T-helper 9 cell (primary cell): ENCODE measurements at regions not wholly inside any gene's neighbourhood (a gene's known extent, or its start where the extent isn't known, plus 50 kb on each side); places are given as distances from the start of the nearest gene placed in this dataset.

Source experiments
- DNase-seq: peaks from one replicate; pipeline ENCODE4 v3.0.0-alpha.2; 2020

DNA sequence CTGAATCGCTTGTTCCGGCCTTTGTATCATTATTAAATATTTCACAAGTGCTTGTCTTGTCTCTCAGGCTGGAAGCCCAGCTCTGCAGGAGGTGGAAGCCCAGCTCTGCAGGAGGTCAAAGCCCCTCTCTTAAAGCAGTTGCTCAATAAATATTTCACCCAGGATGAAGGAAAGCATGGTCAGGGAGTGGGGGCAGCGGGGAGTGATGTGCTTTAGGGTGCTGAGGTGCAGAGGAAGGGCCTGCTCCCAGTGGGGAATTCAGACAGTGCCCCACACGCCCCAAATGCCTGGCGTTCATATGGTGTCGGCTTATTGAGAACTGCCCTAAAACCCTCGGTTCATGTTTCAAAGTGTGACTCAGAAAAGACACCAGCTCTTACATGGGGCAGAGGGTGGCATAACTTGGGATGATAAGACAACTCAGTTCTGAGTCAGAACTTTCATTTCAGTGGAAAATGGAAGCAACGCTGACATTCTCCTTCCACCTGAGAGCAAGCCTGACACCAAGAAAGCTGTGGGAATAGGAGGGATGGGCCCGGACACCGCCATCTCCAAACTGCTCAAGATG lies 114.3 kb upstream of the DAP start:
- no peak for DNase-seq

GRCh38 chr5:10874541-10874940 lies 113.5 kb upstream of the DAP start:
- no peak for DNase-seq

DNA sequence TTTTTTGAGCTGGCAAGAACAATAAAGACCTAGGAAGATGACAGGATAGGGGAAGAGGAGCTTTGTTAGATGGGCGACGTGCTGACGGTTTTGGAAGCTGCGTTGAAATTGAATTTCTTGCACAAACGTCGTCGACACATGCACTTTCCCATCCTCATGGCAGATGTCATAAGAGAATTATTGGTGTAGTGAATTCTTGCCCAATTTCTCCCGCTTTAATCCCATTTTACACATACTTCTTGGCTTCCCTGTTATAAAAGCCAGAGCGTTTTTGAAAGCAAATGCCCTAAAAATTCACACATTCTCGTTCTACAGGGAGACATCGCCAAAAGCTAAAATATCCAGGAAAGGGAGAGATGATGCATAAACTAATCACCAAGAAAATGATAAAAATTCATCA lies 109.8 kb upstream of the DAP start:
- DNase-seq, result no peak

DNA sequence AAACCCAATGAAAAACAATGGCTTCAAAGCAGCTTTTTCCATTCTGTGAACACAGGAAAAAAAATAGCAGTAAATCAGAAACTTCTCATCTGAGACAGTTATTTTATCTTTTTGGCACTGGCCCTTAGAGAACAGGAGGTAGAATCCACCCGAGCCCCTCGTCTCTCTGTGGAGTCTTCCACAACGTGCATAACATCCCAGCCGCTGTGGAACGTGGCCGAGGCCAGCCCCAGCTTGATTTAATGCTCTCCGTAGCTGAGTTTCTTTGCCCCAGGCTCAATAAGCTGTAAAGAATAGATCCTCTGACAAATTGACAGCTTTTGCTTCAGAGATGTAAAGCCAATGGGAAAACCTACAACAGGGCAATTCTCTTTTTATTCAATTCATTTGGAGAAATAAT lies 107.9 kb upstream of the DAP start:
- no peak for DNase-seq

GRCh38 chr5:10867389-10868303 lies 106.6 kb upstream of the DAP start:
- DNase-seq, result no peak

DNA sequence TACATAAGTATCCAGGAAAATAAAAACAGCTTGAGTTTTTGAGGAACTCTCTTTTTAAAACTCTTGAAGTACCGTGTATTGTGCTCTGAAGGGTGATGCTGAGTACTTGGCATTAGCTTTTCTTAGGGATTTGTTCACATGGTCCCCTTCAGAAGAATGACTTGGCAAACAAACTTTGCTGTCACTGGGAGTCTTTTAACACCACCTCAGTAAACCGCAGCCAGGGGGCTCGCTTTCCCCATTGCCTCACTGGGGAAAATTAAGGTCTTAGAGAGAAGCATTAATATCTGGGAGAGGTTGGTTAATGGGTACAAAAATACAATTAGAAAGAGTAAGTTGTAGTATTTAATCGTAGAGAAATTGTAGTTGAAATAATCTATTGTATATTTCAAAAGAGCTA lies 105.9 kb upstream of the DAP start:
- DNase-seq, result no peak

DNA sequence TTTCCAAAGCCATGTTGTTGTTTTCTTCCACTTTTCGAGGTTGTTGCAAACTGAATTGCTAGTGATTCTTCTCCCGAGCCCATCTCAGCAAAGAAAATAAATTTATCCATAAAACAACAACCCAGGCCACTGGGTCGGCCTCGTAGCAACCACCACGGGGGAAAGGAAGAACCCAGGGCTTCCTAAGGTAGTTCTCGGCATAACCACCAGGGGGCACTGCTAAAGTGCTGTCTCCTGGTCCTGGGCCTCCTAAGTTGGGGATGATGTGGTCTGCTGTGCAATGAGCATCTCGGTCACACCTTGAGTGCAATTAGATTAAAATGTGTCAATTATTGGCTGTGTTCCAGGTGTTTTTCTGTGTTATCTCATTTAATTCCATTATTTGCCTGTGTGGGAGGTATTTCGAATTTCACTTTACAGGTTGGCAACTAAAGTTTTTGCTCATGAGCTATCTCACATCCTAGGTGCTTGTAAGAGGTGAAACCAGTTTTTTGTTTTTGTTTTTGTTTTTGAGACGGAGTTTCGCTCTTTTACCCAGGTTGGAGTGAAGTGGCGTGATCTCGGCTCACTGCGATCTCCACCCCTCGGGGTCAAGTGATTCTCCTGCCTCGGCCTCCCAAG lies 102.8 kb upstream of the DAP start:
- peak; percentile 41 for DNase-seq

DNA sequence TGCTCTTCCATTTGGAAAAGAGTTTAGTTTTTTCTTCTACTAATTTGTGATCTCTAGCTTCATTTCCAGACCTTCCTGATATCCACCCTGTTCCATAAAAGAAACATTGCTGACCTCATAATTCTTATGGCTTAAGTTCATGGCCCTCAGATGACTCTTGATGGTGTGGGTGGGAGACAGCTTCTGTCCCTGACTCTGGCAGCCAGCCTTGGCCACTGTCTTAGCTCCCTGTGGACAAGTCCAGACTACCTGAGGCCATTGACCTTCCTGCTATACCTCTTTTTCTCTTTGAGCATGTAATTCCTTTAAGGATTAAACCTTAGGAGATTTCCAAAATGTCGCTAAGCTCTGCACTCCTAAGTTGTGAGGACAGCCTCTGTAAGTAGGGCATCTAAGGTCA lies 101.1 kb upstream of the DAP start:
- no peak for DNase-seq

GRCh38 chr5:10861423-10861790 lies 100.4 kb upstream of the DAP start:
- DNase-seq, result no peak

DNA sequence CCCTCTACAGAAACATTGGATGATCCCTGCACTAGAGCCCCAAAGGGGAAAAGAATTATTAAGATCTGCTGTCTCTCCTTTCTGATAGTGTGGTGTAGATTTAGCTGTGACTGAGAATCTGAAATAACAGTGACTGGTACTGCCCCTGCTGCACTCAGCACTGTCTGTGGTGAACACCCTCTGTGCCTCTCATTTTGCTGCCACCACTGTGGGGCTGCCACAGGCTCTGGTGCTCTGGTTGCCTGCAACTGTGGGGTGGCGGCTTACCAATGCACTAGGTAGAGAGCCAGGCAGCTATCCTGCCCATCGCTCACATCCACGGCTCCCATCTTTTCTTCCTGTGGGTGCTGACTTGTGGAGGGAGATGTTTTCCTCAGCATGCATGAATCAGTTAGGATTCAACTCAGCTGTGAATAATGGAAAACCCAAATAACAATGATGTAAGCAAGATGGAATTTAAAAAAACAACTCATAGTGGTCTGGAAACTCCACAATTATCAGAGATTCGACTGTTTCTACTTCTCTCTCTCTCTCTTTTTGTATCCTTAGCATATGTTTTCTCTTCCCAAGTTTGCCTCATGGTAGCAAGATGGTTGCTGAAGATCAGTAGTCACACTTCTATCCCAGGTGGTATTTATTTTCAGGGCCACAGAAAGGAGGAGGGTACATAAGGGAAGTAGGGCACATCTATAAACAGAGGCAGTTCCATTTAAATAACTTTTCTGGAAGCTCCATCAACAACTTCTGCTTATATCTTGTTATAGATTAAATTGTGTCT lies 99.8 kb upstream of the DAP start:
- no peak for DNase-seq

DNA sequence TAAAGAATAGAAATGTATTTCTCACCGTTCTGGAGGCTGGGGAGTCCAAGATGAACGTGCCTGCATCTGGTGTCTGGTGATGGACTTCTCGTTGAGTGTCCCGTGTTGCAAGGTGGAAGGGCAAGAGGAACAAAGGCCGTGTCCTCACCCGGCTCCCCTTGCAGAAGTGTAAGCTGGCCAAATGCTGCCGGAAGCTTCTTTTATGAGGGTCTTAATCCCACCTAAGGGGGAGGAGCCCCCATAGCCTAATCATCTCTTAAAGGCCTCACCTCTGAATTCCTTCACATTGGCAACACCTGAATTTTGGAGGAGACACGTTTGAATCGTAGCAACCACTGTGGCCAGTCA lies 99.1 kb upstream of the DAP start:
- DNase-seq, result no peak

GRCh38 chr5:10859393-10860195 lies 98.6 kb upstream of the DAP start:
- DNase-seq, result no peak

DNA sequence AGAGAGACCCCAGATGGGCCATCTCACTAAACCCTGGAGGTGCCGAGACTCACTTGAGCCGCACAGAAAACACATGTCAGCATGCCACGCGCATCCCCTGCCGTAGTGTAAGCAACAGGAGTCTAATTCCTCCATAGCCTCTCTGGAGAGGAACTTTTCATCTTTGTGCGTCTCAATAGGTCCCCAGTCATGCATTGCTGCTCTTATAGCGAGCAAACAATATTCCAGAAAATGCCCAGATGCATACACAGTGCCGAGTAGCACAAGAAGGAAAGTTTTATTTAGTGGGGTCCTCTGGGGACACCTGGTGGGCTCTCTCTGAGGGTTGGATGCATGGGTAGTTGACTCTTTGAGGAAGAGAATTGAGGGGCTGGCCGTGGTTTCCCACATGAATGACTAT lies 97.9 kb upstream of the DAP start:
- no peak for DNase-seq

DNA sequence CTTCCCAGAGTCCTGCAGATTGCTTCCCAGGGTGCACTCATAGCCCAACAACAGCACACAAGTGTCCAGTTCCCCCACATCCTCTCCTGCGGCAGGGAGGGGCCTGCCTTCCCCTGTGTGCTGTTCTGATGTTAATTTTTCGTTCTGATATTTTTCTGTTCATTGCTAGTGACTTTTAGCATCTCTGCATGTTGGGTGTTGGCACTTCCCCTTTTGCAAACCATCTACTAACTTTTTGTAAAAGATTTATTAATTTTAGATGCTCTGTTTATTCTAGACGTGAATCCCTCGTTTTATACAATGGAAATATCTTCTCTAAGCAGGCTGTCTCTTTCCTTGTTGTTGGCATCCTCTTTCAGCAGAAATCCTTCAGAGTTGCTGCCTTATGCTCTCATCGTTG lies 97.3 kb upstream of the DAP start:
- DNase-seq, result no peak

GRCh38 chr5:10857338-10857733 lies 96.3 kb upstream of the DAP start:
- no peak for DNase-seq

DNA sequence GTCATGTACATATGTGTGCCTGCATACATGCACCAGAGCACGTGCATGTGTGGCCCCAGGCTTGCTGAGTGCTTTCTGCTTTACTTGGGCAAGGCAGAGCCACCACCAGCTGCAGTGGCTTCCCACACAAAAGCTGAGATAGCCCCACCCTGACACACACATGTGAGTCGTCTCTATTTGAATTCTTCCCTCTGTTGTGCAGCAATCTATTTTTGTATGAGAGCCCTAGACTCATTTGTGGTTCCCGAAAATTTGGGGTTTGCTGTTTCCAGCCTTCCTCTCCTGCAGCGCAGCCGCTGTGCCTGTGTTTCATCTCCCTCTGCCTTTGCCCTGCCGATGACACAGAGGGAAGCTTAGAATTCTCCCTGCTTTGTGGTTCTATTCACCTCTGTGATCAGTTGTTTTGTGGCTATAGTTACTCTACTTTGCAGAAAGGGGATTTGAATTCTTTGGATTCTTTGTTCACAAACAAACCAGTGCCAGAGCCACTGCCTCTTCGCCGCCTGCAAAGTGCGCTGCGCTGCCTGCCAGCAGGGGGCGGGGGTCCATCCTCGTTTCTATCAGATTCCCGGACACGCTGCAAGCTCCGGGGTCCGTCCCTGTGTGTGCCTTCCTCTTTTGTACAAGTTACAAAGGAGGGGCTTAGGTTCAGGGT lies 95.8 kb upstream of the DAP start:
- no peak for DNase-seq

DNA sequence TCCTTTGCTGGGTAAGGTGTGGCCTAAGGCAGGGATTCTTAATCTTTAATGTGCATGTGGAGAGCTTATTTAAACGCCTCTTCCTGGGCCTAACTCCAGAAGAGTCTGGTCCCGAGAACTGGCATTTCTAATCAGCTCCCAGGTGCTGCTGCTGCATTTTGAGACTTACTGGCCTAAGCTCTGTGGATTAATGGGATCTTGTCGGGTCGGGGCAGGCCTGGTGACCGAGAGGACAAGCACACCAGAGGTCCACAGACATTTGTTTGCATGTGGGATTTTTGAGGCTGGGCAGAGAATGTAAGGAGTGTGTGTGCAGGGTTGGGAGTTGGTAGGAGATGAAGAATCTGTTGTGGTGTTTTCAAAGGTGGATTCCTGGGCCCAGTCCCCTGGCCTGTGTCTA lies 95.0 kb upstream of the DAP start:
- no peak for DNase-seq

DNA sequence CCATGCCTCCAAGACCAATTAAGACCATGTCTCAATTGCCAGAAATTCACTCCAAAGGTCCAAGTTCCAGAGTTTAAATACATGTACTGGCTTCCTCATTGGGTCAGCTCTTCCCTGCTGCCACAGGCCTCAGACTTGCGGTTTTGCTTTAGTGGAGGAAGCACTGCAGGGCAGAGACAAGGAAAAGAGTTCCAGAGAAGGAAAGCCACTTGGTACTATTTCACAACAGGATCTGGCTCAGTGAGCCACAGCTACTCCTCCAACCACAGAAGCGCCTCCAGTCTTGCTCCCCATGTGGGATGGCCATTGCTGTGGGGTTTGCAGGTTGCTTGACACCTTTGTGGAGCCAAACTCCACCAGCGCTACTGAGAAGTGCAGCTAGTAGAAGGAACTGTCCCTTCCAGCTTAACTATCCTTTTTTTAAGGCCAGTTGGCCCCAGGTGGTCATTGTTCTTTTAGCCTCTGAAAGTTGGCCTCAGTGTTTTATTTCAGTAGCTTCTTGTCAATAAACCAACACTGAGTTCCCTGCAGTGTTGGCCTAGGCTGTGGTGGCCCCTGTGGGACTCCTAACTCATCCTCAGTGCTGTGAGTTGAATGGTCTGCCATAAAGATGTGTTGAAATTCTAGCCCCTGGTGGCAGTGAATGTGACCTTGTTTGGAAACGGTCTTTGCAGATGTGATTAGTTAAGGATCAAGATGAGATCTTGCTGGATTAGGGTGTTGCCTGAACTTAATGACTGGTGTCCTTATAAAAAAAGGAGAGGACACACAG lies 93.7 kb upstream of the DAP start:
- no peak for DNase-seq

- DNase-seq, result no peak
Observed at GRCh38 chr5:10853154-10853553, 92.1 kb upstream of the DAP start.

GRCh38 chr5:10849278-10849677 lies 88.2 kb upstream of the DAP start:
- no peak for DNase-seq

DNA sequence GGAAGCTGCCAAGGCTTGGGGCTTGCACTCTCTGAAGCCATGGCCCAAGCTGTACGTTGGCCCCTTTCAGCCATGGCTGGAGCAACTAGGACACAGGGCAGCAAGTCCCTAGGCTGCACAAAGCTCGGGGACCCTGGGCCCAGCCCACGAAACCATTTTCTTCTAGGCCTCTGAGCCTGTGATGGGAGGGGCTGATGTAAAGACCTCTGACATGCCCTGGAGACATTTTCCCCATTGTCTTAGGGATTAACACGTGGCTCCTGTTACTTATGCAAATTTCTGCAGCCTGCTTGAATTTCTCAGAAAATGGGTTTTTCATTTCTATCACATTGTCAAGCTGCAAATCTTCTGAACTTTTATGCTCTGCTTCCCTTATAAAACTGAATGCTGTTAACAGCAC lies 83.0 kb upstream of the DAP start:
- no peak for DNase-seq
